ENCODE measurements at regions not wholly inside any gene's neighbourhood (a gene's known extent, or its start where the extent isn't known, plus 50 kb on each side); places are given as distances from the start of the nearest gene placed in this dataset.

DNA sequence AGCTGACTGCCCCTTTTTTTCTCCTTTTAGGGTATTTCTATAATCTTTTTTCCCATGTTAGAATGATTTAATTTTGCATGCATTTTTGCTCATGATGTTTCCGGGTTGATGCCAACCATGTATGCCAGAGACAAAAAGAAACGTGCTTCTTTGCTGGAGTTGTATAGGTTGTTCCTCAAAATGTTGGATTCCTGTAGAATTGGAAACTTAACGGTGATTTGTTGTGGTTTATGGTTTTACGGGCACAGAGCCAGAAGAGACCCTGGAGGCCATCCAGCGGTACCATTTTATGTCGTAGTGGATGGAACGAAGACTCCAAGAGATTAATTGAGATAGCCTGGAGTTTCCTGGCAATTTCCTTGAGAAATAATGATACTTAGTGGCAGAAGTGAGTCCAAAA is 481.5 kb upstream of the RGMA start:
- no peak for DNase-seq (ENCODE audit: low spot score)
- no peak for FAIRE-seq

DNA sequence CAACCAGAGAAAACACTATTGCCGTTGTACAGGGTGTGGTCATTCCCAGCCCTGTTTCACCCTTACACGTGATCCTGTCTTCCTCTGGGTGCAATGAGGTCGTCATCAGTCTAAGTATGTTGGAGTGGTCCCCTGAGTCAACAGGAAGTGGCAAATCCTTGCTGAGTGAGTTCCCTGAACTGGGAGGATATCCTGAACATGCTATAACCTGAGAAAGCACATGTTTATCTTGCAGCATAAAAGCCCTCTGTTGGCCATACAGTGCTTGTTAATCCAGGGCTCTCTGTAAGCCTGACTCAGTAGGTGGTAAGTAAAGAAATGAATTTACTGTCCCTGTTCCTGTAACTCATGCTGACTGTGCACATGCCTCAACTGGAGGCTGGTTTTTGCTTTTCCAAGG is 477.8 kb upstream of the RGMA start:
- FAIRE-seq: no peak
- DNase-seq (ENCODE audit: low spot score): no peak

DNA sequence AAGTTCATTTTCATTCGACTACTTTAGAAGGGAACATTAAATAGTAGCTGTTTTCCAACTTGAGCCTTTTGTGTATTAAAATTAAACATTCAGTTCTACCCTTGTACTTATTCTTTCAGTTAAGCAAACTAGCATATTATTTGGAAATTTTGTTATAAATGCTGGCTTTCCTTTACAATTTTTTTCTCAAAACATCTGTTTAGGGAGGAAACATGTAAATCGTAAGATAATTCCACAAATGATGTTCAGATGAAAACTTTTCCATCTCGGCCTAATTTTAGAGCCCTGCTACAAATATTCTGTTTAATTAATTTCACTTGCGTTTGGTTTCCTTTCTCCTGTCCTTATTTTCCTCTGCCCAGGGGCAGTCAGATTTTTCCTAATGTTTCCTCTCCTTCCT is 476.2 kb upstream of the RGMA start:
- DNase-seq (ENCODE audit: low spot score) (no peak), FAIRE-seq (no peak)

DNA sequence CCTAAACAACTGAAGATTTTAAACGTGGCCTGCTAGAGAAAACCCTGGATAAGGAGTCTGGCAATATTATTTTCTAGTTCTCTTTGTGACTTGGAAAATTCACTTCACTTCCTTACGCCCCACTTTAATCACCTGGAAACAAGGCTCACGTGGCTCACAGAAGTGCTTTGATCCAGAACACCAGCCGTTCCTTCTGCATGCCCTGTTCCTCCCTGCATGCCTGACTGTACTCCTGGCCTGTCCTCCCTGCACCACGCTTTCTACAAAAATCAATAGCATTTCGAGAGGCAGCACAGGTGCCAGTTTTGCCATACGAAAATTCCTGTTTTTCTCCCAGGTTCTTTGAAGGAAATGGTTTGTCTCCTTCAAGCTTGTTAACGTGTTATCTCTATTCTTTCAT is 474.2 kb upstream of the RGMA start:
- DNase-seq (ENCODE audit: low spot score): no peak
- no peak for FAIRE-seq

DNA sequence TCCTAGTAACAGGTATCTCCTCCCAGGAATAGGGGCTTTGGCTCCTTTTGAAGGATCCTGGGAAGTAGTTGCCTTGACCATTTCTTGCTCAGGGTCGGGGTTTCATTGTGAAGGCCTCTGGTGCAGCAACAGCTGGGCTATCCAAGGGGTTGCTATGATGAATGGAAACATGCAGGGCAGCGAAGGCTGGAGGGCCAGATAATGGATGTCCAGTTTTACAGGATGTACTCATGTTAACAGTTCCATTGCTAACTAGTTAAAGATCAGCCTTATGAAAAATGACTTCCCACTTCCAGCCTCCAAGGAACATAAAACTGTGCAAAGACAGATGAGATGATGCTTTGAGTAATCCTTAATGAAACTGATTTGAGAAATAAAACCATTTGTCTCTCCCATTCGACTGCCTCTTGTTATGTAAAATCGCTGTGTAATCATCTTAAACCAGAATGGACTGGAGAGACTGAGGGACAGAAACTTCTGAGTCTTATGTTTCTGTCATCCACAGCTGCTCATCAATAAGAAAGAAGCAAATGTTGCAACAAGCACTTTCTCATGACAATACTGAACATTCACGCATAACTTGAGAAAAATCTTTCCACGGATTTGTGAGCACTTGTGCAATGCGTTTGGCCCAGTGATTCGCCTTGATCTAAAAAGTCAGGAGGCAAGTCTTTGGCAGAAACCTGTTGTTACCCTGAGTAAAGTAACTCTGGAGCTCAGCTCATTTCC is 473.5 kb upstream of the RGMA start:
- FAIRE-seq: no peak
- no peak for DNase-seq (ENCODE audit: low spot score)

DNA sequence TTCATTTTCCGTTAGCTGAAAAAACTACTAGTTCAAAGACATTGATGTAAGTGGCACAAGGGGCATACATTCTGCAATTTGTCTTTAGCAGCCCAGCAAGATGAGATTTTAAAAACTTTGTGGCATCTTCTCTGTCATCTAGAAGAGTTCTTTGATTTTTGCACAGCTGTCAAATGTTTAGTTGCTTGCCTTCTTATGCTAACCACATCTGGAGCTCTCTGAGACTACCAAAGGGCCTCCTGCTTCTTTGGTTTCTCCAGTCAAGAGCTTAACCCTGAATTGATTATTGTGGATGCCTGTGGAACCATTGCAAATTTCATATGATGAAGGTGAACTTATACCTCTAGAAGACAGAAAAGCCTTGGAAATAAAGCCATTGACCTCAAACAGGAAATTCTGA is 468.7 kb upstream of the RGMA start:
- FAIRE-seq: no peak
- no peak for DNase-seq (ENCODE audit: low spot score)

DNA sequence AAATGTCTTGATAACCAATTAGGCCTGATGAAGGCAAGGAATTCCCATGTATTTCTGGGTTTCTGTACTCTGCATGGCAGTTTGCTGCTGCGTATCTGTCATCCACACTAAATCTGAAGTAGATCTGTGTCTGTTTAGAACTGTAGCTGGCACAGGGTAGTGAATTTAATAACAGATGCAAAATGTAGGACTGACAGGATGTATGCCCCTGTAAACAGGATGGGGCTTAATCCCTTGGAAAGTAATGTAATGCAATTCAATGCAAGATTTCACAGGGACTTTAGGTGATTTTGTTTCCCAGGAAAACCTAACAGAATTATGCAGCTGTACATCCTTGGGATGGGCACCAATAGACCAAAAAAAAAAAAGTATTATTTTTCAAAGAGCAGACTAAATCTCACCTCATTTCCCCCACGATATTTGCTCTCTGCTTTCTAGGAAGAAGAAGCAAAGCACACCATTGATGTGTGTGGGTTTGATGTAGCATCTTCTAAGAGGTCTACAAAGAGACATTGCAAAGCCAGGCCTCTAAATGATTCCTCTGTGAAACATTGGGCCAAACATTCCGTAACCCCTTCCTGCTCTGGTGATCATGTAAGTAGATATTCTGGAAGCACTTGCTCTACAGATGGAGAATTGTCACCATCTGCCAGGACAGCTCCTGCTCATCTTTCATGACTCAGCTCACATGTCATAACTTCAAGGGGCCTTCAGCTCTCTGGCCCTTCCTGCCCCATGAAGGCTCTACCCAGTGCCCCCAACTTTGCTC is 464.3 kb upstream of the RGMA start:
- FAIRE-seq (no peak), DNase-seq (ENCODE audit: low spot score) (no peak)

DNA sequence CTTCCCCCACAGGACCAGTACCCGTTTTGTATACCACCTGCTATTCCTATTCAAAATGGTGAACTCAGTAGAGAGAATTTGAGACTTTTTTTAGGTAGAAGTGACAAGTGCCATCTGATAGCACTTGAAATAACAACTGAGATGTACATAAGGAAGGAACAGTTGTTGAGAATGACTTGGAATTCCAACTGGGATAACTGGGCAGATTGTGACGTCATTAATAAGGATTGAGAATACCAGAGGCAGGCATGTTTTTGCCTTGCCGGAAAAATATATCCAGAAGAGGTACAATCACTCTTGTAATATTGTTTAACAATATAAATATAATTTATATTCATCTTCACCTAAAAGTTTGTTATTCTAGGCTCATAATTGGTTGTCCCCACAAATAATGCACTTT is 454.1 kb upstream of the RGMA start:
- FAIRE-seq (no peak), DNase-seq (ENCODE audit: low spot score) (no peak)

DNA sequence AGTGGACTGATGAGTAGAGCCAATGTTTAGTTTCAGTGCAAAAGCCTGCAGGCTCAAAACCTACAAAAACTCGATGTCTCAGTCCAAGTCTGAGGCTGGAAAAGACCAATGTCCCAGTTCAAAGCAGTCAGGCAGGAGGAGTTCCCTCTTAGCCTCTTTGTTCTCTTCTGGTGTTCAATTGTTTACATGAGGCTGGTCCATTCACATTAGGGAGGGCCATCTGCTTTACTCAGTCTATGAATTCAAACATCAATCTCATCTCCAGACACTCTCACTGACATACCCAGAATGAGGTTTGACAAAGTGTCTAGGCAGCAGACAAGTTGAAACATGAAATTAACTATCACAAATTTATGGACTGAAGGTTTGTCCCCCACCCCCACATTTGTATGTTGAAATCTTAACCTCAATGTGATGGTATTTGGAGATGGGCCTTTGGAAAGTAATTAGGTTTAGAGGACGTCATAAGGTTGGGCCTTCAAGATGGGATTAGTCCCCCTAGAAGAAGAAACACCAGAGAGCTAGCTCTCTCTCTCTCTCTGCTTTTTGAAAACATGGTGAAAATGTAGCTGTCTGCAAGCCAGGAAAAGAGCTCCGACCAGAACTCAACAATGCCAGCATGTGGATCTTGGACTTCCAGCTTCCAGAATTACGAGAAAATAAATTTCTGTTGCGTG is 438.5 kb upstream of the RGMA start:
- no peak for DNase-seq (ENCODE audit: low spot score)
- no peak for FAIRE-seq

DNA sequence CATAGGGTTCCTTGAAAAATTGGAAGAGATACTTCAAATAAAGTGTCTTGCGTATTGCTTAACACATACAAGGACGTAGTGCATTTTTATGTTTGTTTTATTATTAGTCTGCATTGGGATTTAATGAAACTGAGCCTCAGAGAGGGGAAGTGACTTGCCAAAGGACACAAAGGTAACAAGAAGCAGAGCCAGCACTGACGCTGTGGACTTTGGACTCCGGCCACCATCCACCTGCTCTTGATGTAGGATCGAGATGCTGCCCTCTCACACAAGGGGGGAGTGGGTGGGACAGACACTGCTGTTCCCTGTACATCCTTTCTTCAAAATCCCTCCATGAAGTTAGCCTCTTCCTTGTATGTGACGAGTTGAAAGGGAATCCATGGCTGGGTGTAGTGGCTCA is 435.4 kb upstream of the RGMA start:
- DNase-seq (ENCODE audit: low spot score) (no peak), FAIRE-seq (no peak)

DNA sequence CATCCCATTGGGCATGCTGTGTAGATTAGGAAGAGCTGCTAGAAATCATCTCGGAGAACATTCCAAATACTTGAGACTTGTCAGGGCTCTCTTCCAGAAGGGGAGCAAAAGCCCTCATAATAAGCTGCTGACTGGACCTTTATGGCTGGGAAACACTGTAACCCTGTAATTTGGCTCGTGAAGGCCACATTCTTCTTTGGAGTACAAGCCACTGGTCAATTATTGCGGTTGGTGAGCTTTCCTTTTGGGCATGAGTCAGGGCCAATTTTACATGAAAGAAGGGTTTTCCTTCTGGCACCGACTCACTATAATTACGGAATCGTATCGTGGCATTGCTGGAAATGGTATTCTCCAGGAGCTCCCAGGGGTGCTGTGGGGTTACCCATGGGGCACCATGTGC is 434.5 kb upstream of the RGMA start:
- no peak for FAIRE-seq
- no peak for DNase-seq (ENCODE audit: low spot score)

DNA sequence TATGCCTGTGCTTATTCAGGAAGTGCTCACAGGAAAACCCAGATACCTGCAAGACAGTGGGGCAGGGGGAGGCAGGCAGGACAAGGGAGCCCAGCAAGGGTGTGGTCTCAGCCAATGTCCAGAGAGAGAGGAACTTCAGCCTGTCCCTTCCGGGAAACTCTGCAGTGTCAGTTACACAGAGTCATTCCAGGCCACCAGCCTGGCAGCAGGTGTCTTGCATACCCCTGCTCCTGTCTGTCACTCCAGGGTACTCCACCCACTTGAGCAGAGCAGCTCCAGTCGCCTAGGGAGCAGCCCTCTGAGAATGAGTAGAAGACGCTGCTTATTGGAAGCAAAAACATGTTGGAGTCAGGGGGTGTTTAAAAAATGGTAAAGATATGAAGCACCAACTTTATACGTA is 431.2 kb upstream of the RGMA start:
- DNase-seq (ENCODE audit: low spot score) (no peak), FAIRE-seq (no peak)

DNA sequence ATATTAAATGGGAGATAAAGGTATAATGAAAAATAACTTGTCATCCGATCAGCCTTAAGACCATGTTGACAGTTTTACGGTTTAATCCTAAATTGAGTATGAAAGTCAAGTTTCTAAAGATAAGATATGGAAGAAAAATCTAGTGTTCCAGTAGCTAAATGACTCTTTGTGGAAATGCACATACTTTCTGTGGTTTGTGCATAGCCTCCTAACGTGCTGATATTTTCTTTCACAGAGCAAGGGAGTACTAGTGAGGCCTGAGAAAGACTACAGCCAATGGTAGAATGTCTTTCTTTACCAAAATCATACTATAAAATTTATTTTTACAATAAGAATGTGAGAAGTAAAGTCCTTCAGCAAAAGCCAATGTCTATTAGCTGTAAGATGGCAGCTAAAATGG is 430.6 kb upstream of the RGMA start:
- no peak for FAIRE-seq
- no peak for DNase-seq (ENCODE audit: low spot score)

DNA sequence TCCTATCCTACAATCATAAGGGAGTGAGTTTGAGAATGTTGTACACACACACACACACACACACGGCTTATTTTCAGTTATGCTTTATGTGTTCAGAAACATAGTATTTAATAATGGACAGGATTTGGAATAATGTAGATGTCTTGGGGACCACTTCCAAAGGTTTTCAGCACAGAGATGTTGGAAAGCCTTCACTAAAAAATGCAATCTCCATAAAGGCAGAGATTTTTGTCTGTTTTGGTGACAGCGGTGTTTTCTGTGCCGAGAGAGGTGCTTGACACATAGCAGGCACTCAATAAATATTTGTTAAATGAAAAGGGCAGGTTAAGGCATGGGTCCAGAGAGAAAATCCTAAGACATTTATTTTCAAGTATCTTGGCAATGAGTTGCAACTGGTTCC is 428.2 kb upstream of the RGMA start:
- DNase-seq (ENCODE audit: low spot score) (no peak), FAIRE-seq (no peak)

DNA sequence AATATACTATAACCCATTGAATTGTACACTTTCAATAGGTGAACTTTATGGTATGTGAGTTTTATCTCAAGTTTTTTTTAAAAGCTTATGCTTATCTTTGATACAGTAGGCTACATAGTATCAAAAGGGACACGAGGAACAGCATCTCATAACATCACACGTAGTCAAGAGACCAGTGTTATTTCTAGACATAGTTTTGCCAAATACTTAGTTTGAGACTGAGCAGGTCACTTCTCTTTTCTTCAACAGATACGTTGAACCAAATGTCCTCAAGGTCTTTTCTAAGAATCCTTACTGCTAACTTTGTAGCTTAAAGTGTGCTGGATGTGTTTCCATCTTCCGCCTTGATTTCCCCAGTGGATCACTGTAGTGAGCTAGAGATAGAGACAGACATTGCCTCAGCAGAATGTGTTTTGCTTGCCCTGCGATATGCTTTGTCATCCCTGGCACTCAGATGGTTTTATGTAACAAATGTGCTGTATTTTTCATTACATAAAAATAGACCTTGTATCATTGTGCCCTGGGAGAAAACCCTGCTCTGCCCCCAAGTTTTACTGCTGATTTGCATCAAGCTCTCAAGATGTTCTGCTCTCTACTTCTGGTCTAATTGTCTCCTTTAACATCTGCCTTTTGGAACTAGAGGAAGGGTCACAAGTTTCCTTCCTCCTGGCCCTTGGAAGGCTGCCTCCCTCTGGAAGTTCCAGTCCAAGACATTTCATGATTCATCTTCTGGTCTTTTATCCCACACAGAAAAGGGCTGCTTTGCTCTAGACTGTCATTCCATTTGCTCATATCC is 426.4 kb upstream of the RGMA start:
- FAIRE-seq: no peak
- DNase-seq (ENCODE audit: low spot score): no peak

DNA sequence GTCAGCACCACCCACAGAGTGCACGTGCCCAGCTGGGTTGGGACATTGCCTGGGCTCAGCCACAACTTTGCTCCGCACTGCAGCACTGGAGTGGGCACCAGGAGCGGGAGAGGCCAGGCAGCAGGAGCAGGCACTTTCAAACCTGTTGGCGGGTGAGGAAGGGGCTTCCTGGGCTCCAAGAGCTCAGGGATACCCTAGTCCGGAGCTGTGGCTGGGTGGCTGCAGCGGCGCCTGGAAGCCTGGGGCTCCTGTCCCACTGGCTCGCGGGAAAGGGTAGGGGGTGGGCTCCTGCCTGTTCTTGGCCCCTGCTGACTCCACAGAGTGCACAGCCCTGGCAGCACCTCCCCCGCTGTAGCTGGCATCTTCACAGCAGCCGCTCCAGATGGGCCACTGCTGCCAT is 417.6 kb upstream of the RGMA start:
- no peak for FAIRE-seq
- no peak for DNase-seq (ENCODE audit: low spot score)

DNA sequence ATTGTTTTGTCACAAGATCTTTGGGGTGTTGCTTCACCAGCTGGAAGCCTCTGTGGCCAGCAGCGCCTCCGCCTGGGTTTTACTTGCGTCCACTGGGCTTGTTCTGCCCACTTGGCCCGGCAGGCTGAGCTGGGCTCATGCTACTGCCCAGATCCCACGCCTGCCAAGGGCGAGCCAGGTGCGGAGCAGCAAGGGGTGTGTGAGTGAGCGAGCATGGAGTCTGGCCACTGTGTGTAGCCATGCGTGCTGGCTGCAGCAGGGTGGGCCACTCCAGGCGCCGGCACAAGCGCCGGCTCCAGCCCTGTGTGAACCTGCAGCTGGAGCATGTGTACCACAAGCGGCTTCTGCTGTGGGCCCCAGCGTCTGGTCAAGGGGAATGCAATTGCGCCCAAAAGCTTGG is 416.5 kb upstream of the RGMA start:
- FAIRE-seq: no peak

DNA sequence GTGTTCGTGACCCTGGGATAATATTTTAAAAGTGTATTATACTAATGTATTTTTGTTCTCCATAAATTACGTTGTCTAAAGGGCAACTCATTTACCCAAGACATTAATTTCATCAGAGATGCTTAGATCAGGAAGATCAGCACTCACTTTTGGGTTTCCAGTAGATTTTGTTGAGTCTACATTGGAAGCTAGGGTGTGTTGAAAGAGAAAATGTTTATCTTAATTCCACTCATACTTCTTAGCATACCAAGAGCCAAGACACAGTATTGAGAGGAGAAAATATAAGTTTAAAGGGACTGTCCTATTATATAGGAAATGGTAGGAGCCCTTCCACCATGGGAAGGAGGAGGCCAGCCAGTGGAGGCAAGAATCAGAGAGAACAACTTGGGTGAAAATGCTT is 412.9 kb upstream of the RGMA start:
- DNase-seq (ENCODE audit: low spot score) (no peak), FAIRE-seq (no peak)

More for the DNA sequence above, 416.5 kb upstream of the RGMA start:
- no peak for DNase-seq (ENCODE audit: low spot score)

DNA sequence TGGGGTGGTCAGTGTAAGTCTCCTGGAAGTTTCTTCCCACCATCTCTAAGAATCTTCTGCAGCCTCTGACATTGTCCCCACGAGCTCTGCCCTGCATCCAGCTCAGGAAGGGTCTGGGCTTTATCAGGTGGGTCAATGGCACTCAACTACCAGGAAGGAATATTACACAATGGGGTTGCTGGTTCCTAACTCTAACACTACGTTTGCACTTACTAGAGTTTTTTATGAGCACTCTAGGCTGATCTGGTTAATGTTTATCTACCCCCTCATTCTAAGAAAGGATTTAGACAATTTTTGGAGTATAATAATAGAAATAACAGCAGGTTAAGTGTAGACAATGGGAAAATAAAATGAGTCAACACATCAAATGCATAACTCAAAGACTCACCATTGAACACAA is 411.1 kb upstream of the RGMA start:
- FAIRE-seq (no peak), DNase-seq (ENCODE audit: low spot score) (no peak)

DNA sequence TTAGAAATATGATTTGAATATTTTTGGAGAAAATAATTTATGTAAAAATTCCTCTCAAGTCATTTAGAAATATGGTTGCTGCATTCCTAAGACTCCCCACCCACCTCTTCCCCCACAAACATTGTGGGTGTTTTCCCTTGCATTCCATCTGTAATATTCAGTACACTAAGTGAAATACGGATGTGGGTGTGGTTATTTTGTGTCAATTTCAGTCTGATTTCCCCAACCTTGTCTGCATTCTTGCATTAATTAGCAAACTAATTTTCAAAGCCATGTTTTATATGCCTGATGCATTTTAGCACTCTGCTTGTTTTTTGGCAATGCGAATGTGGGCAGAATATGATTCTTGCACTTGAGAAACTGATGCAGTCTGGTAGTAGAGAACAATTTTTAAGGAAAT is 408.3 kb upstream of the RGMA start:
- no peak for FAIRE-seq
- DNase-seq (ENCODE audit: low spot score): no peak

DNA sequence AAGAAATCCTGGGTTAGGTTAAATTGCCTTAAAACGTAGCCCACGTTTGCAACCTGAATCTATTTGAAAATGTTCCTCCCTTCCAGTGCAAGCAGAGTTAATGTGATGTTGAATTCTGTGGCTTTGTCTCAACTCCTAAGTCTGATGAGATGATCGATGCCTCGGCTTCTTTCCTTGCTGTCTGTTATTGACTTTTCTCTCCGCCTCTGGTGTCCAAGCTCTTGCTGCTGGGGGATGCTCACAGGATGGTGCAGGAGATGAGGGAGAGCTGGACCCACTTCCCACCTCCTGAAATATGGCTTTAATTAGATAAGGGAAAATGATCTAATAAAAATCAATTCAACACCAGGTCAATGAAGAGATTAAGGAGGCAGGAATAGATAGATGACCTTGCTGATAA is 407.9 kb upstream of the RGMA start:
- FAIRE-seq: no peak
- no peak for DNase-seq (ENCODE audit: low spot score)

Data from RCC 7860 (cell line).